Midbrain (tissue), 1 donor: ENCODE measurements at regions not wholly inside any gene's neighbourhood (a gene's known extent, or its start where the extent isn't known, plus 50 kb on each side); places are given as distances from the start of the nearest gene placed in this dataset.

ENCODE experiments used
- DNase-seq: peaks from one replicate; lab custom pipeline; 2025; lab: John Stamatoyannopoulos, UW

DNA sequence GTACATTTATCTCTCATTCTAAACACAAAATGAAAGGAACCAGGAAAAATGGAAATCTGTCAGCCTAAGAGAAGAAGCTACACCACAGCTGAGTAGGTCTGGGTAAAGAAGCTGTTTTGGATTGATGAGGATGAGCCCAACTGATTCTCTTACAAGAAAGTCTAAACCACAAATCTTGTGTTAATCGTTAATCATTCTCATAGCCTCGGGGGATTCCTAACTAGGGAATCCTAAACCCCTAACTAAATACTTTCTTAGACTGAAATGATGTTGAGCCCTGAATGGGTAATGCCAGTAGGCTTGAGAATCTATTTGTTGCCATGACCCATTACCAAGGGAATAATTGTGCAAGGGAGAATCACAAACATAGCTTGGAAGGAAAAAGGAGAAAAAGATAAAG lies 327.5 kb upstream of the SPRY2 start:
- no peak for DNase-seq

DNA sequence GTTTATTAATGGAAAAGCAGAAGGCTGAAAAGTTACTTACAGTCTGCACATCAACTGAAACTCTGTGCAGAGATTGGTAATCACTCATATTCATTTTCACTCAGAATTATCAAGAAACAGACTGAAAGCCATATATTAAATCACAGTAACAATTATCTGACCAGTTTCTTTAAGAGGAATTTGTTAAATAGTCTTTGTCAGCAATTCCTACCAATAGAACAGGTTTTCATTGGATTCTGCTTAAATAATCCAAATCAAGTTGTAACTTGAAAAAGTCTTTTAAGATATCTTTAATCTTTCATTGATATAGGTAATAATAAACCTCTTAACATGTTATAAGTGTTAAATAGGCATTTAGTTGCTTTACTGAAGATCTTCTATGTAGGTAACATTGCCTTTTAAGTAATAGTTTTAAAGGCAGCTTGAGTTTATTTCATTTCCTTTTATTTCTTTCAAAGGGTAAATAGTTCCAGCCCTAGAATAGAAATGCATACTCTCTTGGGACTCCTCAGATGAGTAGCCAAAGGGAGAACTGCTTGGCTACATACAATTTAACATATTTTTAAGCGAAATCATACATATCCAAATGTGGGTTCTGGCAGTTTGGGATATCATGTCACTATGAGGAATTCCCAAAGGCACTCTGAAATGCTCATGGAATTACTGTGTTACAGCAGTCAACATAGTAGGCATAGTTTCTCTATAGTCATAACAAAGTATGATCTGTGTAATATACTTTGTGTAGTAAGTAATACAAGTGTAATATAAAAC lies 326.0 kb upstream of the SPRY2 start:
- DNase-seq, result no peak

DNA sequence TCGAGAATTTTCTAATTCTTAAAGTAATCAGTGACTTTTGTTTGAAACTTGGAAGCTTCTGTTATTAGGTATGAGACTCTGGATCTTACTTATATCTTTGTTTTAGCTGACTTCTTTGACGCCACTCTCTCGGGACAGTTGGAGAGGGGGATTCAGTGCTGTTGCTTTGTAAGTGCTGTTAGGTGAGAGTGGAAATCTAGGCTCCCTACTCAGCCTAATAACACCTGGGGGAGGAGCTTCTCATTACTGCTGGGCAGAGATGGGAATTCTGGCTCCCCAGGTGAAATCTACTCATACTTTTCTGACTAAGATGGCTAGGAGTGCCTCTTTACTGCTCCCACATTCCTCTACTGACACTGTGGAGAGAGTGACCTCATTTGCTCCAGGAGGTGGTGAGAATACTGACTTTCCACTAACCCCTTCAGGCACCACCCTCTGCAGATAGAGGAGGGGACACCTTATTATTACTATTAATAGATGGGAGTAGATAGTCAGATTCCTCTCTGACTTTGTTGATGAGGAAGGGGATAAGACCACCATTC lies 324.9 kb upstream of the SPRY2 start:
- DNase-seq, result no peak

DNA sequence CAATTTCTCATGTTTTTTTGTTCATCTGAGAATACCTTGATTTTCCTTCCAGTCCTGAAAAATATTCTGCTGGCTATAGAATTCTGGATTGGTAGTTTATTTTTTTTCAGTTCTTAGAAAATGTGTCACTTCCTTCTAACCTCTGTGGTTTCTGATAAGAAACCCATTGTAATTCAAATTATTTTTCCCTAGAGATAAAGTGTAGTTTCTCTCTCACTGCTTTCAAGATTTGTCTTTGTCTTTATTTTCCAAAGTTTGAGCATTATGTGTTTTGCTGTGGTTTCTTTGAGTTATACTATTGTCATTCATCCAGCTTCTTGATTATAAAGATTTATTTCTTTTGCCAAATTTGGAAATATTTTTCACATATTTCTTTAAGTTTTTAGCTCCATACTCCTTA lies 324.0 kb upstream of the SPRY2 start:
- no peak for DNase-seq

DNA sequence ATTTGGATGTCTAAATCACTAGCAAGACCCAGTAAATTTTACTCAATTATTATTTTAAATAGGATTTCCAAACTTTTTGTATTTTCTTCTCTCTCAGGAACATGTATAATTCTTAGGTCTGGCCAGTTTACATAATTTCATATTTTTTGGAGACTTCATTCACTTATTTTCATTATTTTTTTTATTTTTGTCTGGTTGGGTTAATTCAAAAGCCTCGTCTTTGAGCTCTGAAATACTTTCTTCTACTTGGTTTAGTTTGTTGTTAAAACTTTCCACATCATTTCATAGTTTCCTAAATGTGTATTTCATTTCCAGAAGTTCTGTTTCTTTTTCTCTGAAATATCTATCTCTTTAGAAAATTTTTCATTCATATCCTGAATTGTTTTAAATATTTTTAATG lies 322.9 kb upstream of the SPRY2 start:
- DNase-seq, result no peak

DNA sequence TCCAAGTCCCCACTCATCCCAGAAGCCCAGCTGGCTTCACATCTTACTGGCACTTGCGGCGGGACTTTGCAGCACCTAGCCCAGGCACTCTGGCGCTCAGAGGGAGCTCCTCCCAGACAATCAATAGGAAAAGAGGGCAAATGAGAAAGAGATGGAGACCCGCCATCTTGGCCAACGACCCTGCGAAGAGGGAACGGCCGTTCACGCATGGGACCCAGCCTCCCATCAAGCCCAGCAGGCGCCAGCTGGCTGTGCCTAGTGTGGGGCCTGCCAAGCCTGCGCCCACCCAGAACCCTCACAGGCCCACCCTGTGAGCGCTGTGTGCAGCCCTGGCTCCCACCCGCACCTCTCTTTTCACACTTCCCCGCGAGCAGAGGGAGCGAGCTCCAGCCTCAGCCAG lies 317.8 kb upstream of the SPRY2 start:
- DNase-seq, result no peak

DNA sequence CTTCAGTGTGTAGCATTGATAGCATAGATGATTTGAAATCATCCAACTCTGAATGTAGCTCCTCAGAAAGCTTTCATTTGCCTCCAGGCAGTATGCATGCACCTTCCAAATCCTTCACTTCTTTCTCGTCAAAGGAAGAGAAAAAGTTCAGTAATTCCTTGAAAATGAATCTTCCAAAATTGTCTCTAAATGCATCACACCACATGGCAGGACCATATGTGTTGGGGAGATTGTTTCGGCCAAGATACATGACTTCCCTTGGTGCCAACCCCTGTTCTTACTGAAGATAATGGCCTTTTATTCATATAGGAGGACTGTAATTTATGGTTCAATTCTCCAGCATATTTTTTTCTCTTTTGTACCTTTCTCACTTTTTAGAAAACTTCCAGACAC lies 315.6 kb upstream of the SPRY2 start:
- DNase-seq, result no peak

DNA sequence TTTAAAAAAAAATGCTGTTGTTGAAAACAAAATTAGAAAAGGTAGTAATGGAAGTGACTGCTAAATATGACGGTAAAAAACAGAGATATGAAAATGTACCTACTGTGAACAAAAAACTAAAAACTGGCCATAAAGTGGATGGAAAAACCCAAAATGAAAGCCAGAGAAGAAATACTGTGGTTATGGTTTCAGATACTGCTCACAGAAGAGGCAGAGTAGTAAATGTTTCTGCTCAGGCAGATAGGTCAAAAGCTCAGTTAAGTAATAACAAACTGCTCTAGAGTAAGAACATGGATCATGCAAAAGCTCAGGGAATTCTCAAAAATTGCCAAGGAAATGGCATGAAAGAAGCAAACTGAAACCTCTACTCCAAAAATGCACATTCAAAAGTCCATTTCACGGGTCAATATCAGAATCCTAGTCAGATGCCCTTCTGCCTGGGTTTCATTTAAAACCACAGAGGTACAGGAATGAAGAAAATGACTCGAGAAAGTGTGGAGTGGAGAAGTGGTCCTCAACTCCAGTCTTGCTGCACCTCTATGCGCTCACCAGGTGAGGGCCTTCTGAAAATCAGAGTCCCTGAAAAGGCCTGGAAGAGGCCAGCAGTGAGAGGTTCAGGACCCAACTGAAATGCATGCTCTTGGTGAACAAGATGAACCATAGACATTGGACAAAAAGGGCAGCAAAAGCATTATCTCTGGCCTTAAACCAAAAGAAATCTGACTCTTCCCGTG lies 315.0 kb upstream of the SPRY2 start:
- DNase-seq, result no peak

DNA sequence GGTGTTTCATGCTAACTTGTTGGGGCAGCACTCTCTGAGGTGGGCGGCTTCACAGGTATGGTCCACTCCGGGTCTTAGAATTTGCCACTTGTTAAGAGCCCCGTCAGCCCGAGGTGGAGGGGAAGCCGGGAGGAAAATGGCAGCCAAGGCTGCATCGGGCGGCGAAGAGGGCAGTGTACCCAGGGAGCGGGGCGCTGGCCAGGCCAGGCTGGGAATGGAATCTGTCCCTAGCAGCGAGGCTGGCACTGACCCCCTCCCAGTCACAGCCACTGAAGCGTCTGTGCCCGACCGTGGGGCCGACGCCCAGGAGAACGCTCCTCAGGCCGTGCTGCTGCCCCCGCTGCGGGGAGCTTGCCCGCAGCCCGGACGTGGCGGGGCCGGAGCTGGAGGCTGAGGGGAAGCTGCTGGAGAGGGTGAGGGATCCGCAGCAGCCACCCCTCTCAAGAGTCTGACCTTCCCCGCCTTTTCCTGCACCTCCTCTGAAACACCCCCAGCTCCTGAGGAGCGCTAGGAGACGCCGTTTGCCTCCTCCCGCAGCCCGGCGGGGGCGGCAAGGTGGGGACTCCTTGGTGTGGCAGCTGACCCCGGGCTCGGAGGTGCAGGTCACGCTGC lies 313.8 kb upstream of the SPRY2 start:
- no peak for DNase-seq

DNA sequence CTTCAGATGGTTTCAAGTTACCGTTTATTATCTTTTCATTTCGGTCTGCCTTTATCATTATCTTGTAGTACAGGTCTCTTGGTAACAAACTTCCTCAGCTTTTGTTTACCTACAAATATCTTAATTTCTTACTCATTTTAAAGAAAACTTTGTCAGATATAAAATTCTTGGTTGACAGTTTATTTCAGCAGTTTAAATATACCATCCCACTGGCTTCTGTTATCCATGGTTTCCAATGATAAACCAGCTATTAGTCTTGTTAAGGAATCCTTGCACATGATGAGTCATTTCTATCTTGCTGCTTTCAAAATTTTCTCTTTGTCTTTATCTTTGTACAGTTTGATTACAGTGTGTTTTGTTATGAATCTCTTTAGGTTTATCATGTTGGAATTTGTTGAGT lies 308.3 kb upstream of the SPRY2 start:
- DNase-seq, result no peak

DNA sequence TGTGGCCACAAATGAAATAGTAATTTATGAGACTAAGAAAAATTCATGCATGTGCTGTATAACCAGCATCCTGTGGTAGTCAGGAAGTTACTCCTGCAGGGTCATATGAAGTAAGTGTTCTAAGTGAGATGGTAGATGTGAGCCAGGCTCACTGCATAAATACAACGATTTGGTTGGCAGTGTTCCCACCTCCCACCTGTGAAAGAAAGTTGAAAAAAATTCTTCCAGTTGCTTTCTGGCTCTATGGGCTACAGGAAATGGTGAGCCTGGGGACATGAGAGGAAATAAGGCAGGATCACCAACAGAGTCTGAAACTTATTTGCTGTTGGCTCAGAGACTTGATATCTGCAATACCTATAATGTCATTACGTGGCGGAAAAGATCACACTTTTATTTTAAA lies 301.7 kb upstream of the SPRY2 start:
- DNase-seq, result no peak

DNA sequence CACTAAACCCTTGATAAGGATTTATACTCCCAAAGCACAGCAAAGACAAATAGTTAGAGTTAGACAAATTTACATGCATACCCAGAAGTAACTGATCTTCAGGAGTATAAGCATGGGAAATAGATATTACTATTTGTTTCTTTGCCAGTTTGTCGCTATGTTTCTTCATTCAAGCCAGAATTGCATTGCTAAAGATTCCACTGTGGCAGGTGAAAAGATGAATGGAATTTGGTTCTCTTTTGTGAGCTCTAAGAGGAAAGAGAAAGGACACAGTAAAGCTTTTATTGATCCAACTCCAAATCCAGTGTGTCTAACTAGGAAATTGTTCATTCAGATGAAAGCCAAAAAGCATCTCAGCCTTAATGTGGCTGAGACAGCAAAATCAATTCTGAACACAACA lies 292.3 kb upstream of the SPRY2 start:
- no peak for DNase-seq

DNA sequence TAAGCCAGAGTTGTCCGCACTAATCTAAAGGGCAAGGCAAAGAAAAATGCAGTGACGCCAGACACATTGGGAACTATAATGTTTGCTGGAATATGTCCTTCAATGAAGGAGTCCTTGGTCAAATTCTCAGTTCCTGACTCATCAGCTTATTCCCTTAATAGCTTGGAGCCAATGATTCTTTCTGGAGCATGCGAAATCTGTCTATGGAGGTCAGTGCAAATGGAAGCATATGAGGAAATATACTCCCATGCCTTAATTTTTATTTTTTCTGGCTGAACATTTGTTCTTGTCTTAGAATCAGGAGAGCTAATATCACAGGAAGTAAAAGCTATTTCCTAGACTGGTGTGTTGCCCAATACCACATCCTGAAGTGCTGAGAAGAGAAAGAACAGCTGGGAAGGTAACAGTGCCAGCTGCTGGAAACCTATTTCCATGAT lies 289.8 kb upstream of the SPRY2 start:
- no peak for DNase-seq

DNA sequence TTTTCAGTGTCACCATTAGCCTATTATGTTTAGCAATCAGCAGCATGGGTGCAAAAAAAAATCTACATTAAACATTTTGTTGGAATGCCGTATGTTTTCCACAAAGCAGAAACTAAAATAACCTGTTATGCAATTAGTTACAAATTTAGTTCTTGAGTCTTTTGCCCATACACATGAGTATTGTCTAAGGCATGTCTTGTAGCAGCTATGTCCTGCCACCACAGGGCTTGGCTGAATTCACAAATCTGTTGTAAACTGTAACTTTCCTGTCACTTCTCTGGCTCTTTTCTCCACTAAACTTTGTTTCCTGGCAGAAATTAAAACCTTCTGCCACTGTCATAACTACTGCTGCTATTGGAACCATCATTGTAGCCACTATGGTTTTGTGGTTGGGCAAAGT lies 277.9 kb upstream of the SPRY2 start:
- no peak for DNase-seq

DNA sequence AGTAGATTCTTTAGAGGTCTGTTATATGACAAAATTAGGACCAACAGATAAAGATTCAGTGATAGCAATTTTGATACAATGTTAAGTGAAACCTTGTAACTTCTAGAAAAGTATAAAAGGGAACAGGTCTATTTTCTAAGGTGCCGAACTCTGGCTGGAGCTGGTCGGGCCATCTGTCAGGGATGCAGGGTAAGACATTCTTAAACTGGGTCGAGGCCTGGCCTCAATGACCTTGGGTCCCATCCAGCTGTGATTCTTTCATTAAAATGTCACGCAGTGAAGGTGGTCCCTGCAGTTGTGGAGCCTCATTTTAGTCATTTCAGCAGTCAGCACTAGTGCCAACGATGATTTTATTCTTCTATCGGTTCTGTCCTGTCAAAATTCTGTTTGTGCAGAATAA lies 271.9 kb upstream of the SPRY2 start:
- no peak for DNase-seq

DNA sequence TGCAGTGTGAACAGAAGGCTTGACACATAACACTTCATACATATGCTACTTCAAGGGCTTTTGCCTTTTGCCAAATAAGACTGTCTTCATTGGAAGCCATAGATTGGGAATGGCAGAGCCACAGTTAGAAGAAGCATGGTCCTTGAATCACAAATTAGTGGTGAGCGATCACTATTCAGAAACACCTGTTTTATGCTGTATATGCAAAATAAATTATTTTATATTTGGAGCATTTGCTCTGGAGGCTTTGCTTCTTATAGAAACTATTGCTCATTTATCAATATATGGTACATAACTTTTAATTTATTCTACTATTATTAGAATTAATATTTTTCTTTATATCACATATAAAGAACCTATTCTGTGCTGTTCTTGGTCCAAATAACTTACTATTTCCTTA lies 270.4 kb upstream of the SPRY2 start:
- DNase-seq, result no peak

DNA sequence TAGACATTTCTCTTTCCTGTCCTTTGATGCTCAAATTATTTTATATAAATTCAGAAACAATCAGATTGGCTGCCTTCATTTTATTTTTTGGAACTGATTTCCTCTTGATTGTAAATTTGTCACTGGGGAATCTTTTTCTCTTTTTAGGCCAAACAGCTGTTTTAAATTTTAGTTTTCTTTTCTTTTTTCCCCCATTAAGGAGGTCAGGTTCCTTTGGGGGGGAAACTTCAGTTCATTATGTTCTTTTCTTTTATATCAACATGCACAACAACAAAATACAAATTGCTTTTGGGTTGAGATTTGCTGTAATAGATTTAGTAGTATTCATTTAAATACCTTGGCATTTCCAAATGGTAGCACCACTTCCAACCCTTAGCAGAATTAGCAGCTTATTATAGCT lies 264.8 kb upstream of the SPRY2 start:
- no peak for DNase-seq

DNA sequence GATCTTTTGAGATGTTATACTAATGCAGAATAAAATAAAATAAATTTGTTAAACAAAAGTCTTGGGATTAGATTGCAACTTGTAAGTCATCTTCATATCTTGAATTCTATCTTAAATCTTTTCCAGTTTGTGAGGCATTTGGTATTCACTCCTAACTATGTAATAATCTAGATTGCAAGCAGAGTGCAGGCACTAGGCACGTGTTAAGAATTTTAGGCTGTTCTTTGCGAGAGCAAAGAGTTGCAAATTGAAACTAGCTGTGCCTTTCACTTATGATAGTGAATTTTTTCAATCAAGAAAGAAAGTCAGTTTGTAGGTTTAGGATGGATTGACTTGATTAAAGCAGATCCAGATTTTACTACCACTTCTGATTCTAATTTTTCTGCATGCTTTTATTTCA lies 264.1 kb upstream of the SPRY2 start:
- DNase-seq, result no peak

DNA sequence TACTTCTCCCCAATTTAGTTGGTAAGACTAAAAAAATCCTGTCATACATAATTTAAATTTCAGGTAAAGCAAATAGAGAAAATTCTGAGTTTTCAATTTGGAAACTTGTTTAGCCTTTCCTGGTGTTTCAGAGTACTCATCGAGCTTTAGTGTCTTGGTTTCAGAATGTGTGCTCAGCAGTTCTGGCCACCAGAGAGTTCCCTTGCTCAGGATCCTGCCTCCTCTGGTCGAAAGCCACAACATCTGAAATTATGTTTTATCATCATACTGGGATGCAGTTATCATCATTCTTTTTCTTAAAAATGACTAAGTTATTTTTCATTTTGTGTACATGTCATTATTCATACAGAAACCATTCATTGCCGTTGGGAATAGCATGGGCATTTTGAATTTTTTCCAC lies 263.2 kb upstream of the SPRY2 start:
- DNase-seq, result no peak

DNA sequence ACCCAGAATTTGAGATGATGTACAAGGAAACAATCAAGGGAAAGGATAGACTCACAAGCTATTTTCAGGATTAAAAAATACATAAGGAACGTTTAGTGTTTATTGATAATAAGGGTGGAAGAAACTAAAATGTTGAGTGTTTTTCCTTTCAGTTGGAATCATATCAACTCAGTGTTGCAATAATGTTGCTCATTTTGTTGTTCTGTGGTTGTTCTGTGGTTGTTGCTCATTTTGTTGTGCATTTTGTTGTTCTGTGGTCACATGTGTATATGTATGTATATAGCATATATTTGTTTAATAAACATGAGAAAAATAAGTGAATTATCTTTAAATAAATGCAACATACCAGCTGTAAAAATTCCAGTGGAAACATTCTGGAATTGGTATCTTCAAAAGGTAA lies 262.4 kb upstream of the SPRY2 start:
- DNase-seq, result no peak

DNA sequence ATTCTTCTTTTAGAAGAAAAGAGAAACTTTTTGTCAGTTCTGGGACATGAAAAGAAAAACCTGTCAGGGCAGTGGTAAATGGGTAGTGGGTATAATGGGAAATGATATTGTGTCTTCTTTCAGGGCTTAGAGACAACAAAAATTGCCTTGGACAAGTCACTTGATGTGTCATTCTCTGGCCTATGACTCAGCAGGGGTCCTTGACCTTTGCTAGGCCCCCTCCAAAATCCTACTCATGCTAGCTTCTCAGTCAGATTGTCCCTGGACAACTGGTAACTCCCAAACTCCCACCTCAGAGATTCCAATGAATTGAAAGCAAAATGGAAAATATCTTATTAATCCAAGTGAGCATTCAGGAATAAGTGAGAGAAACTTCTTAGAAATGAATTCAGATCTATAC lies 258.8 kb upstream of the SPRY2 start:
- no peak for DNase-seq

DNA sequence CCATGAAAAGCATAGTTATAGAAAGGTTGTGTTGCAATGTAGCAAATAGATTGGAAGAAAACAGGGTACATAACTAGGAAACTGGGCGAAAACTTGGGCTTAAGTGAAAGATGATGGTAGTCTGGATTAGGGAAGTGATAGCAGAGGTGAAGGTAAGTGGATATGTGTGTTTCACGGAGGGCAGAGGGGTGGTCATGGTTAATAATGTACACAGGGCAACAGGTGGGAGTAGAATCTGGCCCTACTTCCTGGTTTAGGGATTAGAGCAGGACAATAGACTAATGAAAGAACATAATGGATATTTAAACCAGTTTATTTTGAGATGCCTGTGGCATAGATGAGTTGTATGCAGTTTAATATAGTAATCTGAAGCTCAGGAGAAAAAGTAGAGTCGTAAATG lies 257.3 kb upstream of the SPRY2 start:
- no peak for DNase-seq
